Fibroblast of villous mesenchyme (primary cell): ENCODE measurements at regions not wholly inside any gene's neighbourhood (a gene's known extent, or its start where the extent isn't known, plus 50 kb on each side); places are given as distances from the start of the nearest gene placed in this dataset.

Source experiments
- DNase-seq: peaks from one replicate; pipeline ENCODE4 v3.0.0-alpha.2; 2010; ENCODE audit warnings: low read depth
- H3K4me3 ChIP-seq: 2 replicates; pipeline ENCODE4 v1.5.1; 2011; ENCODE audit warnings: low read depth, mild to moderate bottlenecking, low read length
- TF ChIP-seq, protein P1 (sequence below): IDR thresholded peaks from 2 replicates; pipeline ENCODE4 v1.5.1; 2012; ENCODE audit warnings: low read depth, mild to moderate bottlenecking, low read length; ENCODE audit not compliant: insufficient read depth

DNA sequence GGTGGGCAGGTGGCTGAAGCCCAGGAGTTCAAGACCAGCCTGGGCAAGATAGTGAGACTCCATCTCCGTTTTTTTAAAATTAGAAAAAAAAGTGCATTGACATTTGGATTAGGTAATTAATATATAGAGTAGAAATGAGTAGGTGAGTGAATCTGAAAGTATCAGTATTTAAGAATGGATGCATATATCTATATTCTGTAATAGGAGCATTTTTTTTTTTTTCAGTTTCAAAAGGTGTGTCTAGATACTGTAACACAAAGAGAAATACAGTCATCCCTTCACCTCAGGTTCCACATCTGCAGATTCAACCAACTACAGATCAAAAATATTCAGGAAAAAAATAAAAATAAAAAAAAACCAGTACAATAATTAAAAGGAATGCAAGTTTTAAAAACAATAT, 50.8 kb downstream of the RBM27 start:
- DNase-seq, result no peak
- no peak overlapping the region for H3K4me3 ChIP-seq
- TF ChIP-seq, protein P1, sequence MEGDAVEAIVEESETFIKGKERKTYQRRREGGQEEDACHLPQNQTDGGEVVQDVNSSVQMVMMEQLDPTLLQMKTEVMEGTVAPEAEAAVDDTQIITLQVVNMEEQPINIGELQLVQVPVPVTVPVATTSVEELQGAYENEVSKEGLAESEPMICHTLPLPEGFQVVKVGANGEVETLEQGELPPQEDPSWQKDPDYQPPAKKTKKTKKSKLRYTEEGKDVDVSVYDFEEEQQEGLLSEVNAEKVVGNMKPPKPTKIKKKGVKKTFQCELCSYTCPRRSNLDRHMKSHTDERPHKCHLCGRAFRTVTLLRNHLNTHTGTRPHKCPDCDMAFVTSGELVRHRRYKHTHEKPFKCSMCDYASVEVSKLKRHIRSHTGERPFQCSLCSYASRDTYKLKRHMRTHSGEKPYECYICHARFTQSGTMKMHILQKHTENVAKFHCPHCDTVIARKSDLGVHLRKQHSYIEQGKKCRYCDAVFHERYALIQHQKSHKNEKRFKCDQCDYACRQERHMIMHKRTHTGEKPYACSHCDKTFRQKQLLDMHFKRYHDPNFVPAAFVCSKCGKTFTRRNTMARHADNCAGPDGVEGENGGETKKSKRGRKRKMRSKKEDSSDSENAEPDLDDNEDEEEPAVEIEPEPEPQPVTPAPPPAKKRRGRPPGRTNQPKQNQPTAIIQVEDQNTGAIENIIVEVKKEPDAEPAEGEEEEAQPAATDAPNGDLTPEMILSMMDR, result no peak

DNA sequence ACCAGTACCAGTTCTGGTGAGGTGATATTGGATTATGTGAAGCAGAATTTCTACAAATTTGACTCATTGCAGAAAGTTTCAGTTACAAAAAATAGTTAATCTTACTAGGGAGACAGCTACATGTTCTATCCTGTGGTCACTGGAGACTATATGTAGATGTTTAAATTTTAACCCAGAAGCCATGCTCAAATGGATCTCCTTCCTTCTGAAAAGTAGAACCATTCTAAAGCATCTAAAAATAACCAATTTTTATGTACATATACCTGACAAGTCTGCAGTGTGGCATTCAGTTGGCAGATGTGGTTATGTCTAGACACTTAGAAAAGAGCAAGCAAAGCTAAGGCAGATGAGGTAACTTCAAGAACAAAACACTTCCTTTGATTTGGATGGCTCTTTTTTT, 65.5 kb upstream of the POU4F3 start:
- no peak for DNase-seq
- TF ChIP-seq, protein P1, result no peak
- no peak overlapping the region for H3K4me3 ChIP-seq

DNA sequence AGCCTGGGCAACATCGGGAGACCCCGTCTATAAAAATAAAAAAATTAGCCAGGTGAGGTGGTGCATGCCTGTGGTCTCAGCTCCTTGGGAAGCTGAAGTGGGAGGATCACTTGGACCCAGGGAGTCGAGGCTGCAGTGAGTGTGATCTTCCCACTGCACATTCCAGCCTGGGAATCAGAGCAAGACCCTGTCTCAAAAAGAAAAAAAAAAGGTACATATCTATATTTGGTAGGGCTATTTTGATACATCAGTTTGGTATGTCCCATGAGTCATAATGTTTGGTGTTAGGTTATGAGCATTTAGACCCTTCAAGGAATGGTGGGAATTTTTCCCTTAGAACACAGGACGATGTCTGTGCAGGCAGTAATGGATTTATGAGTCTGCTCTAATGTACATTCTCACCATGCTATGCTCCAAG, 55.3 kb upstream of the POU4F3 start:
- TF ChIP-seq, protein P1, result no peak
- no peak overlapping the region for H3K4me3 ChIP-seq
- DNase-seq, result peak; percentile 89

DNA sequence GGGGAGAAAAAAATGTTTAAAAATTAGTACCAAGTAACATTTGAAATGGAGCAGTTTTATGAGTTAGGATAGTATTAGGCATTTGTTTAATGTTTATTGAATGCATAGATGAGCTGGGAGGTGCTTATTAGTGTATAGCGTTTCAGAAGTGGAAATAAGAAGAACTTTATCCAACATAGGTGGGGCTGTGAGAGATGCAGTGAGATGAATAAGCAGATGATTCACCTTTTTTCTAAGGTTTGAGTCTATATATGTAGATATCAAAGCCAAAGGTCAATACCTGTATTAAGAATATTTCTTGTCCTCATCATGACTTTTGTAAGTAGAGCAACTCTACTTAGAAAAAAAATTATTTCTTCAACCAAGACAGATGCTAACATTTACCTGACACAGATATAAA, 54.6 kb upstream of the POU4F3 start:
- H3K4me3 ChIP-seq, result no peak overlapping the region
- TF ChIP-seq, protein P1, result no peak
- DNase-seq, result no peak
